22Rv1 (cell line): ENCODE measurements at regions not wholly inside any gene's neighbourhood (a gene's known extent, or its start where the extent isn't known, plus 50 kb on each side); places are given as distances from the start of the nearest gene placed in this dataset.

ENCODE experiments used
- ZFX ChIP-seq: fragments of 450-650 bp; IDR thresholded peaks from 2 replicates; pipeline ENCODE4 v1.6.1; 2017; ENCODE audit warnings: antibody characterized with exemption, borderline replicate concordance
- TF ChIP-seq, protein P1 (sequence below): fragments of 450-650 bp; IDR thresholded peaks from 2 replicates; pipeline ENCODE4 v1.5.1; 2017; ENCODE audit warnings: mild to moderate bottlenecking

DNA sequence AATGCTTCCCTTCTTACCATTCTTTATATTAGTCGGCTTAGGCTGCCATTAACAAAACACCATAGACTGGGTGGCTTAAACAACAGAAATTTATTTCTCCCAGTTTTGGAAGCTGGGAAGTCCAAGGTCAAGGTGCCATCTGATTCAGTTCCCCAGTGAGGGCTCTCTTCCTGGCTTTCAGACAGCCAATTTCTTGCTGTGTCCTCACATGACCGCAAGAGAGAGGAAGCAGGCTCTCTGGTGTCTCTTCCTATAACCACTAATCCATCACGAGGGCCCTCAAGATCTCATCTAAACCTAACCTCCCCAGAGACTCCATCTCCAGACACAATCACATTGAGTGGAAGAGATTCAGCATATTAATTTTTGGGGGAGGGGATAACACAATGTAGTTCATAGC lies 193.0 kb upstream of the SGK1 start:
- TF ChIP-seq, protein P1, sequence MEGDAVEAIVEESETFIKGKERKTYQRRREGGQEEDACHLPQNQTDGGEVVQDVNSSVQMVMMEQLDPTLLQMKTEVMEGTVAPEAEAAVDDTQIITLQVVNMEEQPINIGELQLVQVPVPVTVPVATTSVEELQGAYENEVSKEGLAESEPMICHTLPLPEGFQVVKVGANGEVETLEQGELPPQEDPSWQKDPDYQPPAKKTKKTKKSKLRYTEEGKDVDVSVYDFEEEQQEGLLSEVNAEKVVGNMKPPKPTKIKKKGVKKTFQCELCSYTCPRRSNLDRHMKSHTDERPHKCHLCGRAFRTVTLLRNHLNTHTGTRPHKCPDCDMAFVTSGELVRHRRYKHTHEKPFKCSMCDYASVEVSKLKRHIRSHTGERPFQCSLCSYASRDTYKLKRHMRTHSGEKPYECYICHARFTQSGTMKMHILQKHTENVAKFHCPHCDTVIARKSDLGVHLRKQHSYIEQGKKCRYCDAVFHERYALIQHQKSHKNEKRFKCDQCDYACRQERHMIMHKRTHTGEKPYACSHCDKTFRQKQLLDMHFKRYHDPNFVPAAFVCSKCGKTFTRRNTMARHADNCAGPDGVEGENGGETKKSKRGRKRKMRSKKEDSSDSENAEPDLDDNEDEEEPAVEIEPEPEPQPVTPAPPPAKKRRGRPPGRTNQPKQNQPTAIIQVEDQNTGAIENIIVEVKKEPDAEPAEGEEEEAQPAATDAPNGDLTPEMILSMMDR: no peak
- TF ChIP-seq ZFX: no peak
